RWPE2 (cell line): ENCODE measurements at regions not wholly inside any gene's neighbourhood (a gene's known extent, or its start where the extent isn't known, plus 50 kb on each side); places are given as distances from the start of the nearest gene placed in this dataset.

Experiments used
- ATAC-seq: fragments of 200-7000 bp; cut with Tn5 transposase; 3 replicates; pipeline ENCODE4 v1.9.1; 2021; ENCODE audit warnings: low read depth
- DNase-seq: peaks from one replicate; pipeline ENCODE4 v3.0.0-alpha.2; 2020; ENCODE audit warnings: low spot score
- H3K27ac ChIP-seq: fragments of 450-650 bp; 2 replicates; pipeline ENCODE4 v1.5.1; 2017; ENCODE audit warnings: mild to moderate bottlenecking; ENCODE audit not compliant: poor library complexity, severe bottlenecking
- H3K27me3 ChIP-seq: fragments of 250-450 bp; sonication (Bioruptor Pico); 2 replicates; pipeline ENCODE4 v1.5.1; 2021; ENCODE audit warnings: mild to moderate bottlenecking, moderate library complexity; ENCODE audit not compliant: insufficient read depth, poor library complexity, severe bottlenecking
- H3K36me3 ChIP-seq: fragments of 250-450 bp; sonication (Bioruptor Pico); 2 replicates; pipeline ENCODE4 v1.5.1; 2020; ENCODE audit warnings: low read depth, mild to moderate bottlenecking, moderate library complexity
- H3K4me1 ChIP-seq: fragments of 250-450 bp; sonication (Bioruptor Pico); 2 replicates; pipeline ENCODE4 v1.5.1; 2021; ENCODE audit warnings: mild to moderate bottlenecking, moderate library complexity; ENCODE audit not compliant: insufficient read depth, poor library complexity, severe bottlenecking
- H3K4me3 ChIP-seq: fragments of 250-450 bp; sonication (Bioruptor Pico); 2 replicates; pipeline ENCODE4 v1.5.1; 2021; ENCODE audit warnings: mild to moderate bottlenecking, moderate library complexity; ENCODE audit not compliant: severe bottlenecking
- H3K9me3 ChIP-seq: fragments of 250-450 bp; sonication (Bioruptor Pico); 2 replicates; pipeline ENCODE4 v1.5.1; 2021; ENCODE audit warnings: mild to moderate bottlenecking, moderate library complexity; ENCODE audit not compliant: severe bottlenecking
- TF ChIP-seq, protein P1 (sequence below): fragments of 450-650 bp; IDR thresholded peaks from one replicate; pipeline ENCODE4 v1.5.1; 2017; ENCODE audit warnings: mild to moderate bottlenecking, moderate library complexity; ENCODE audit not compliant: poor library complexity, severe bottlenecking

DNA sequence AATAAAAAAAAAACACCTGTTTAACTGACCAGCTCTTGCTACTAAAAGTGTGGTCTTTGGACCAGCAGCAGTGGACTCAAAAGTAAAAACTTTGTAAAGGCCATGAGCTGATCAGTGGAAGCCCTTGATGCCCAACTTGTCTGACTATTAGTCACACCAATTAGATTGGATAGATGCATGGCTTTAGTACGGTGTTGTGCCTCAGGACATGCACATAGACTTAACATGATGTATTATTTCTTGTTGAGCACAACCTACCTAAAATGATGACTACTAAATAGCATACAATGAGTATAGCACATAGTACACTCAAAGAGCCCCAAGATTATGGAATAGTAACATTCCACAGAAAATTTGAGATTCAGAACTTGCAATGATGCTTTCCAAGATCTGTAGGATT, 95.1 kb upstream of the FIBIN start:
- Histone ChIP-seq H3K27me3 (no peaks in the 10 kb centered on the region), H3K27ac (no peak overlapping the region), H3K36me3 (no peaks in the 10 kb centered on the region), H3K4me3 (no peak overlapping the region), H3K9me3 (no peaks in the 10 kb centered on the region), H3K4me1 (no peaks in the 10 kb centered on the region)
- no peak for ATAC-seq
- TF ChIP-seq, protein P1, sequence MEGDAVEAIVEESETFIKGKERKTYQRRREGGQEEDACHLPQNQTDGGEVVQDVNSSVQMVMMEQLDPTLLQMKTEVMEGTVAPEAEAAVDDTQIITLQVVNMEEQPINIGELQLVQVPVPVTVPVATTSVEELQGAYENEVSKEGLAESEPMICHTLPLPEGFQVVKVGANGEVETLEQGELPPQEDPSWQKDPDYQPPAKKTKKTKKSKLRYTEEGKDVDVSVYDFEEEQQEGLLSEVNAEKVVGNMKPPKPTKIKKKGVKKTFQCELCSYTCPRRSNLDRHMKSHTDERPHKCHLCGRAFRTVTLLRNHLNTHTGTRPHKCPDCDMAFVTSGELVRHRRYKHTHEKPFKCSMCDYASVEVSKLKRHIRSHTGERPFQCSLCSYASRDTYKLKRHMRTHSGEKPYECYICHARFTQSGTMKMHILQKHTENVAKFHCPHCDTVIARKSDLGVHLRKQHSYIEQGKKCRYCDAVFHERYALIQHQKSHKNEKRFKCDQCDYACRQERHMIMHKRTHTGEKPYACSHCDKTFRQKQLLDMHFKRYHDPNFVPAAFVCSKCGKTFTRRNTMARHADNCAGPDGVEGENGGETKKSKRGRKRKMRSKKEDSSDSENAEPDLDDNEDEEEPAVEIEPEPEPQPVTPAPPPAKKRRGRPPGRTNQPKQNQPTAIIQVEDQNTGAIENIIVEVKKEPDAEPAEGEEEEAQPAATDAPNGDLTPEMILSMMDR: no peak
- DNase-seq: no peak

DNA sequence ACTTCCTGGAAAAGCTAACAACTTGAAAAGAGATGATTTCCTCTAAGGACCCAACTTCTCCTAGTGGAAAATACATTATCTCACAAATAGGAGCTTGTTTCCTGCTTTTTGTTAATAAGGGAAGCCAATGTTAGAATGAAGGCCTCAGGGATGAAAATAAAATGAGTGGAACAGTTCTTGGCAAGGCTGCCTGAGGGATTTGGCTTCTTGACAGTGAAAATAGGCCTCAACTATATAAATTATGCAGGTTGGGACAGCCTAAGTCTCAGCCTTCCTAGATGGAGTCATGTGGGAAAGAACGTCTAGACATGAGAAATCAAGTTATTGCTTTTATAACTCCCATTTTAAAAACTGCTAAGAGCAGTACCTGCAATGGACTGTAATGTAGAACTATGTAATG, 92.8 kb upstream of the FIBIN start:
- Histone ChIP-seq H3K4me3 (no peak overlapping the region), H3K36me3 (no peaks in the 10 kb centered on the region), H3K27ac (no peak overlapping the region), H3K4me1 (no peaks in the 10 kb centered on the region), H3K9me3 (no peaks in the 10 kb centered on the region), H3K27me3 (no peaks in the 10 kb centered on the region)
- DNase-seq (no peak), ATAC-seq (no peak)
- TF ChIP-seq, protein P1: no peak

DNA sequence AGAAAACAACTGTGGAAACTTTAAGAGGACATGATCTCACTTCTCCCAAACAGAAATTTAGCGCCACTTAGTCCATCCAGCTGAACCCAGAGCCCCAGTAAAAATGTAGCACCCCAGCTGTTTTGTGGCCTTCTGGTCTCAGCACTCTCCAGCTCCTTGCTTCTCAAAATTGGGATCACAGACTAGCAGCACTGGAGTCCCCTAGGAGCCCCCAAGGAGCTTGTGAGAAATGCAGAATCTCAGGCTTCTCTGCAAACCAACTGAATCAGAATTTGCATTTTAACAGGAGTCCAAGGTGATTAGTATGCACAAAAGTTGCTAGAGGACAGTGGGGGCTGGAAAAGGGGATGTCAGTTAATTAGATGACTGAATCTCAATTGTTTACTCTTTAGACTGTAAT, 89.8 kb upstream of the FIBIN start:
- H3K4me1 ChIP-seq: no peaks in the 10 kb centered on the region
- no peak overlapping the region for H3K4me3 ChIP-seq
- TF ChIP-seq, protein P1: no peak
- no peaks in the 10 kb centered on the region for H3K36me3 ChIP-seq
- DNase-seq (no peak), ATAC-seq (no peak)
- no peaks in the 10 kb centered on the region for H3K9me3 ChIP-seq
- H3K27ac ChIP-seq: no peak overlapping the region
- no peaks in the 10 kb centered on the region for H3K27me3 ChIP-seq

DNA sequence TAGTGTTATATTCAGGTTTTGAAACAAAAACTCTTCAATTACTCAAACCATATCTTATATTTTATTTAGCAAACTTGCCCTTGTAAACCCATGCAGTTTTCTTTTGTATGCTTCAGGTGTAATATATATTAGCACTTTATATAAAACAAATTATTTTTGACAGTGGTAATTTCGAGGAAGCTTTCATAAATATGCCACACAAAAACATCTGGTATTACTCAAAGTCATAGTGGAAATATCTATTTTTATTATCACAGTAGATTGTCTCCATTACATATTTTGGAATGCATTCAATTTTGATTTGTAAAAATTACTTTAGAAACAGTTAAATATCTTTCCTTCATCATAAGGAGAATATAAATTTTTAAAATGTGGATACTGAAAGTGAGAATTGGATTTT, 89.1 kb upstream of the FIBIN start:
- no peak overlapping the region for H3K27ac ChIP-seq
- H3K4me3 ChIP-seq: no peak overlapping the region
- ATAC-seq (no peak), DNase-seq (no peak)
- H3K27me3 ChIP-seq: no peaks in the 10 kb centered on the region
- TF ChIP-seq, protein P1: no peak
- no peaks in the 10 kb centered on the region for H3K36me3 ChIP-seq
- H3K9me3 ChIP-seq: no peaks in the 10 kb centered on the region
- no peaks in the 10 kb centered on the region for H3K4me1 ChIP-seq

DNA sequence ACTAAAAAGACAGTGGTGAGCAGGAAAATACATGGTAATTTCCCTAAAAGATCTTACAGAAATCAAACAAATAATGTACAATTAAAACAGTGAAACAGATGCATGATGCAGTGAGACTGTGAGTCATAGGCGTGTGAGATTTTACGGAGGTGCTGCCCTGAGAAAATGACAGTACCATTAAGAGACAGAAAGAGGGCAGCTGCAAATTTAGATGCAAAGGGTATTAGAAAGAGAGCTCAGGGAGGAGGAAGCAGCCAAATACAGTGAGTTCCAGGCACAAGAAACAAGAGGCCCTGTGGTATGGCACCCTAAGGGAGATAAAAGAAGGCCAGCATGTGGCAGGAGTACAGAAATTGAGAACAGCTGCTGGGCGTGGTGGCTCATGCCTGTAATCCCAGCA, 88.5 kb upstream of the FIBIN start:
- ATAC-seq (no peak; the same call in 2 of the 3 replicates), DNase-seq (no peak)
- Histone ChIP-seq H3K9me3 (no peaks in the 10 kb centered on the region), H3K4me1 (no peaks in the 10 kb centered on the region), H3K27me3 (no peaks in the 10 kb centered on the region), H3K36me3 (no peaks in the 10 kb centered on the region), H3K4me3 (no peak overlapping the region), H3K27ac (no peak overlapping the region)
- TF ChIP-seq, protein P1: no peak
